Endothelial cell of umbilical vein (primary cell): ENCODE measurements at regions not wholly inside any gene's neighbourhood (a gene's known extent, or its start where the extent isn't known, plus 50 kb on each side); places are given as distances from the start of the nearest gene placed in this dataset.

ENCODE experiments used
- BruUV-seq: library from RNA; stranded (reverse); fragments of 400-500 nt; replicated peaks from 2 replicates; lab custom pipeline; 2021; lab: Mats Ljungman, UMichigan
- CTCF ChIA-PET: fragments of 300-600, 350-600 bp; sonication (Branson Sonifier 250); formaldehyde crosslinking; loops from one replicate; lab custom pipeline; 2021; ENCODE audit warnings: antibody characterized with exemption, inconsistent platforms; lab: Charles Lee
- POLR2A ChIA-PET: fragments of 300-600, 350-600 bp; sonication (Branson Sonifier 250); formaldehyde crosslinking; loops from one replicate; lab custom pipeline; 2021; ENCODE audit warnings: antibody characterized with exemption, inconsistent platforms; lab: Charles Lee
- DNase-seq: peaks from one replicate; pipeline ENCODE4 v3.0.0-alpha.2; 2011; ENCODE audit warnings: low read depth, low spot score
- FAIRE-seq: peaks from 2 replicates; lab custom pipeline; 2011; peaks lifted over from hg19 to GRCh38; lab: Jason Lieb, UNC
- H2AFZ ChIP-seq: 2 replicates; pipeline ENCODE4 v1.6.0; 2012; ENCODE audit warnings: low read depth, low read length, control low read depth, inconsistent platforms
- H3K27ac ChIP-seq: 2 replicates; pipeline ENCODE4 v1.5.1; 2011; ENCODE audit warnings: low read depth, mild to moderate bottlenecking, control low read depth, low read length, moderate library complexity; ENCODE audit not compliant: insufficient read depth
- H3K27me3 ChIP-seq, 2 experiments: 2 replicates each; pipeline versions ENCODE4 v1.6.0 to v1.6.1; 2011; ENCODE audit warnings: low read length in 2 of 2, mixed read lengths in 1 of 2; ENCODE audit not compliant: control insufficient read depth in 2 of 2, insufficient read depth in 2 of 2
- H3K36me3 ChIP-seq, 2 experiments: 2 replicates in 1 of 2; 3 replicates in 1 of 2; pipeline ENCODE4 v1.5.1; 2011; ENCODE audit warnings: low read length in 2 of 2, mild to moderate bottlenecking in 1 of 2, moderate library complexity in 1 of 2; ENCODE audit not compliant: control insufficient read depth in 2 of 2, insufficient read depth in 2 of 2; ENCODE audit errors: extremely low read depth in 1 of 2
- H3K4me1 ChIP-seq: 3 replicates; pipeline ENCODE4 v1.5.1; 2011; ENCODE audit warnings: mild to moderate bottlenecking, low read length; ENCODE audit not compliant: control insufficient read depth, insufficient read depth; ENCODE audit errors: extremely low read depth
- H3K4me2 ChIP-seq: 2 replicates; pipeline ENCODE4 v1.6.1; 2011; ENCODE audit warnings: low read length, control low read depth, mixed read lengths; ENCODE audit not compliant: insufficient read depth
- H3K4me3 ChIP-seq, 3 experiments: fragments of 200-600 bp in 1 of 3; sonication (generic), shearing (Covaris generic) in 1 of 3; replicated peaks in 1 of 3; 2 replicates each; pipeline ENCODE4 v1.5.1; 2011 to 2016; ENCODE audit warnings: control low read depth in 3 of 3, low read length in 3 of 3, mild to moderate bottlenecking in 2 of 3, inconsistent platforms in 1 of 3, low read depth in 1 of 3, moderate library complexity in 1 of 3; ENCODE audit not compliant: insufficient read depth in 1 of 3
- H3K79me2 ChIP-seq: 2 replicates; pipeline ENCODE4 v1.6.0; 2012; ENCODE audit warnings: low read length, inconsistent platforms; ENCODE audit not compliant: control insufficient read depth, insufficient read depth
- H3K9ac ChIP-seq: replicated peaks from 2 replicates; pipeline ENCODE3; 2011; ENCODE audit warnings: low read length, control low read depth; ENCODE audit not compliant: insufficient read depth; ENCODE audit errors: extremely low read depth
- H3K9me1 ChIP-seq: replicated peaks from 3 replicates; pipeline ENCODE4 v1.6.0; 2011; ENCODE audit warnings: mild to moderate bottlenecking, low read length; ENCODE audit not compliant: control insufficient read depth, insufficient read depth; ENCODE audit errors: extremely low read depth
- H3K9me3 ChIP-seq: replicated peaks from 2 replicates; pipeline ENCODE4 v1.5.1; 2012; ENCODE audit warnings: low read length, inconsistent platforms; ENCODE audit not compliant: control insufficient read depth, insufficient read depth
- H4K20me1 ChIP-seq: replicated peaks from 2 replicates; pipeline ENCODE3; 2011; ENCODE audit warnings: mild to moderate bottlenecking, low read length; ENCODE audit not compliant: control insufficient read depth, insufficient read depth; ENCODE audit errors: extremely low read depth
- EZH2 ChIP-seq: IDR thresholded peaks from 2 replicates; pipeline ENCODE4 v1.6.1; 2012; ENCODE audit warnings: borderline replicate concordance, low read depth, mild to moderate bottlenecking, moderate library complexity, low read length, inconsistent platforms; ENCODE audit not compliant: severe bottlenecking
- FOS ChIP-seq: IDR thresholded peaks from 2 replicates; pipeline ENCODE4 v1.6.1; 2011; ENCODE audit warnings: mild to moderate bottlenecking, low read length, moderate library complexity, borderline replicate concordance; ENCODE audit not compliant: insufficient read depth
- GATA2 ChIP-seq: IDR thresholded peaks from 2 replicates; pipeline ENCODE4 v1.7.0; 2011; ENCODE audit warnings: low read depth, mild to moderate bottlenecking, moderate library complexity, mixed read lengths, low read length; ENCODE audit not compliant: insufficient read length, insufficient read depth
- JUN ChIP-seq: IDR thresholded peaks from 2 replicates; pipeline ENCODE4 v1.6.1; 2011; ENCODE audit warnings: borderline replicate concordance, low read depth; ENCODE audit not compliant: insufficient read length, insufficient read depth
- MYC ChIP-seq: IDR thresholded peaks from one replicate; pipeline ENCODE4 v1.6.1; 2011; ENCODE audit warnings: mild to moderate bottlenecking, low read depth, low read length
- POLR2A ChIP-seq: IDR thresholded peaks from 2 replicates; pipeline ENCODE4 v1.6.1; 2012; ENCODE audit warnings: low read depth, mild to moderate bottlenecking, control low read depth, low read length
- dilution Hi-C: fragments of 300-500 bp; cut with MboI; formaldehyde crosslinking; loops from one replicate; pipeline ENCODE4 v1.15.0; 2019; ENCODE audit warnings: low sequenced_read_pairs; ENCODE audit not compliant: extremely low pct_ligation_motif_present
- intact Hi-C: fragments of 100-400 bp; cut with micrococcal nuclease; formaldehyde crosslinking; loops from one replicate; pipeline ENCODE4 v1.10.0; 2022
- TF ChIP-seq, protein P1 (sequence below), 2 donors: IDR thresholded peaks; 1 replicate in 1 of 2; 2 replicates in 1 of 2; pipeline ENCODE4 v1.5.1; 2011; ENCODE audit warnings: low read length in 2 of 2, mild to moderate bottlenecking in 2 of 2, moderate library complexity in 2 of 2, control low read depth in 1 of 2, inconsistent platforms in 1 of 2, low read depth in 1 of 2; ENCODE audit not compliant: insufficient read depth in 1 of 2; ENCODE audit errors: extremely low read depth in 1 of 2

DNA sequence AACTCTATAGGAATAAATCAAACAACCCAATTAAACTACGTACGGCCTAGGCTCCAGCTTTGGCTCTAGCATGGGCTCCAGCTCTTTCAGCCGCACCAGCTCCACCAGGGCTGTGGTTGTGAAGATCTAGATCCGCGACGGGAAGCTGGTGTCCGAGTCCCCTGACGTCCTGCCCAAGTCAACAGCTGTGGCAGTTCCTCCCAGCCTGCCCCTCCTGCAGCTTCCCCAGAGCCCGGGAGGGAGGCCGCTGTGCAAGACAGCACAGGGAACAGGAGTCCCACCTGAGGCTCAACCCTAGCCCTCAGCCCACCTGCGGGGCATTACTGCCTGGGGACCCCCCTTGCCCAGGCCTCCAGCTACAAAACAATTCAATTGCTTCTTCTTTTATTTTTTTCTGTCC lies 2680.3 kb downstream of the PCDH7 start:
- H3K27ac ChIP-seq = no peak overlapping the region
- ChIA-PET POLR2A (no interaction called here), CTCF (no interaction called here)
- H3K9me1 ChIP-seq = no peaks in the 10 kb centered on the region
- no TSS peak for BruUV-seq
- FAIRE-seq (no peak), DNase-seq (no peak)
- no peak overlapping the region for H3K9ac ChIP-seq
- no peaks in the 10 kb centered on the region for H3K36me3 ChIP-seq
- no peaks in the 10 kb centered on the region for H3K4me1 ChIP-seq
- H3K4me2 ChIP-seq = no peak overlapping the region
- H3K79me2 ChIP-seq = no peaks in the 10 kb centered on the region
- H3K4me3 ChIP-seq = no peak overlapping the region
- no peak for TF ChIP-seq MYC
- no peak for TF ChIP-seq JUN
- TF ChIP-seq, protein P1, sequence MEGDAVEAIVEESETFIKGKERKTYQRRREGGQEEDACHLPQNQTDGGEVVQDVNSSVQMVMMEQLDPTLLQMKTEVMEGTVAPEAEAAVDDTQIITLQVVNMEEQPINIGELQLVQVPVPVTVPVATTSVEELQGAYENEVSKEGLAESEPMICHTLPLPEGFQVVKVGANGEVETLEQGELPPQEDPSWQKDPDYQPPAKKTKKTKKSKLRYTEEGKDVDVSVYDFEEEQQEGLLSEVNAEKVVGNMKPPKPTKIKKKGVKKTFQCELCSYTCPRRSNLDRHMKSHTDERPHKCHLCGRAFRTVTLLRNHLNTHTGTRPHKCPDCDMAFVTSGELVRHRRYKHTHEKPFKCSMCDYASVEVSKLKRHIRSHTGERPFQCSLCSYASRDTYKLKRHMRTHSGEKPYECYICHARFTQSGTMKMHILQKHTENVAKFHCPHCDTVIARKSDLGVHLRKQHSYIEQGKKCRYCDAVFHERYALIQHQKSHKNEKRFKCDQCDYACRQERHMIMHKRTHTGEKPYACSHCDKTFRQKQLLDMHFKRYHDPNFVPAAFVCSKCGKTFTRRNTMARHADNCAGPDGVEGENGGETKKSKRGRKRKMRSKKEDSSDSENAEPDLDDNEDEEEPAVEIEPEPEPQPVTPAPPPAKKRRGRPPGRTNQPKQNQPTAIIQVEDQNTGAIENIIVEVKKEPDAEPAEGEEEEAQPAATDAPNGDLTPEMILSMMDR (IDR thresholded peaks at IDR 0.05; ENCODE audit: extremely low read depth in 1 of 2, insufficient read depth in 1 of 2, low read depth in 1 of 2, low read length in 2 of 2) = no peak
- no peak for TF ChIP-seq POLR2A
- no peak for TF ChIP-seq FOS
- TF ChIP-seq EZH2 = no peak
- dilution Hi-C loops = no loop called here
- no peaks in the 10 kb centered on the region for H4K20me1 ChIP-seq
- intact Hi-C loops = no loop called here
- H3K9me3 ChIP-seq = no peaks in the 10 kb centered on the region
- no peaks in the 10 kb centered on the region for H3K27me3 ChIP-seq
- H2AFZ ChIP-seq = no peak overlapping the region

DNA sequence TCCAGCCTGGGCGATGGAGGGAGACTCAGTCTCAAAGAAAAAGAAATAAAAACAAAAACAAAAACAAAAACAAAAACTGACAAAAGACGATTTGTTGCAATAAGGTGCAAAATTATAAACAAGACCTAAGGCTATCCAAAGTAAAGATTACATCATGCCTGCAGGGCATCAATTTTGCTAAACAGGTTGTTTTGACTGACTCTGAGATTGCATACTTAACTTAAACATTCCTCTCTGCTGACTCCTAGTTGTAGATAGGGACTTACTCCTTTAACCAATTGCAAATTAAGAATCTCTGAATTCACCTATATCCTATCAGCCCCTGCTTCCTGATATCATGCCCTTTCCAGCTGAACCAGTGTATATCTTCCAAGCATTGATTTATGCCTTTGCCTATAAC lies 2687.3 kb downstream of the PCDH7 start:
- no TSS peak for BruUV-seq
- no peak overlapping the region for H3K27ac ChIP-seq
- no peaks in the 10 kb centered on the region for H4K20me1 ChIP-seq
- no peaks in the 10 kb centered on the region for H3K4me1 ChIP-seq
- H3K9ac ChIP-seq = no peak overlapping the region
- H3K27me3 ChIP-seq = no peaks in the 10 kb centered on the region
- FAIRE-seq (no peak), DNase-seq (no peak)
- H3K9me1 ChIP-seq = no peaks in the 10 kb centered on the region
- ChIA-PET POLR2A (no interaction called here), CTCF (interaction anchor here (0.6 kb wide), 1 partner anchor 9 kb away, joined by 3 read pairs; no protein-coding TSS in a partner anchor)
- no peak overlapping the region for H2AFZ ChIP-seq
- H3K79me2 ChIP-seq = no peaks in the 10 kb centered on the region
- TF ChIP-seq, protein P1 (IDR thresholded peaks at IDR 0.05; ENCODE audit: extremely low read depth in 1 of 2, insufficient read depth in 1 of 2, low read depth in 1 of 2, low read length in 2 of 2) = no peak
- no peak for TF ChIP-seq GATA2
- intact Hi-C loops = no loop called here
- no peak overlapping the region for H3K4me3 ChIP-seq
- dilution Hi-C loops = no loop called here
- H3K9me3 ChIP-seq = no peaks in the 10 kb centered on the region
- no peaks in the 10 kb centered on the region for H3K36me3 ChIP-seq
- H3K4me2 ChIP-seq = no peak overlapping the region
